ENCODE measurements at regions not wholly inside any gene's neighbourhood (a gene's known extent, or its start where the extent isn't known, plus 50 kb on each side); places are given as distances from the start of the nearest gene placed in this dataset.

DNA sequence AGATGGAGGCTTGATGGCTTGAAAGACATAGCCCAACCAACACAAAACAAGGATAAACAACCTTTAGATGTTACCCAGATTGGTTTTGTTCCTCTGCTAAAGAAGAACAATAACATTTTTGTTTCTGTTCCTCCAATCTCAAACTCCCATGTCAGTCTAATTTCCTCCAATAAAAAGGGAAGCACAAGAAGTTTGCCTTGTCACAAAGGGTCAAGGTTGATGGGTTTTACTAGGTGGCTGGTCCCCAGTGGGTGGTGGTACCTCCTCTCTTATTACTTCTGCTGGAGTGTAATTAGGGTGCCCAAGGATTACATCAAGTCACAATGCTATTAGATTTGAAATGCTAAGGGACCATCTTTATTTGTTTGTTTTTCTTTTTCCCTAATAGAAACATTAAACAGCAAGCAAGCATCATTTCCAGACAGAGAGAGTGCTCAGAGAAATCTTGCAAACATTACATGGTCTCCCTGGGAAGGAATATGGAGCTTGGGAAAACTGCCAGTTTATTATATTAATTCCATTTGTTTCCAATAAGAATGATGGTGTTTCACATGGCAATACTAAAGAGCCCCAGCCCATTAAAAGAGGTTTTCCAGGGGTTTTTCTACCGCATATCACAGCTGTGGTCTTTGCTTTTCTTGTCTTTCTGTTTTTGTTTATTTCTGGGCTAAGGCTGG, 78.3 kb upstream of the AOAH start:
- DNase-seq = no peak

DNA sequence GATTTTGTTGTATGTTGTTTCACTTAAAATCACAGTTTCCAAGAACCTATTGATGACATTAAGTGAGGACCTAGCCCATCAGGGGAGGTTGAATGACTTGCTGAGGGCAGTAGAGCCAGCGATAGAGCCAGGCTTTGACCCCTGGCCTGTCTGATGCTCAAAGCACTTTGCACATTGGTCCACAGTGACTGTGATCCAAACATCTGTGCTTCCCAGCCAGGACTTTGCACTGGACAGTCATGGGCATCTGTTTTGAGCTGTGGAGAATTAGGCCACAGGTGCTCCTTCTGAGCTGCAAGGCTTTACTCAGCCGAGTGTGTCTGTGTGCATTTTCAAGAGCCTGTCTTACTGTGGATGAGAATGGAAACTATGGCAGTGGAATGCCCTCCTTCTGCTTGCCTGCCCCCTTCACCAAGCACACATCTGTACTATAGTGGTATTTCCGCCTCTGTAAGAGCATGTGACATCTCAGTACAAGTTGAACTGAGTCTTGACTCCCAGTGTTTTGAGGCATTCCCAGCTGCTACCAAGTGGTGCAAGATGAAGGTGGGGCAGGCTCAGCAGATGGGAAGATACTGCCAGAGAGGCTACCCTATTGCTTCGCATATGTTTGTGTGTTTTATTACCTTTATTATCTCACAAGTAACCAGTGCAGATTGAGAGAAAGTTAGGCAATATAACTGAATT, 72.7 kb upstream of the AOAH start:
- no peak for DNase-seq

DNA sequence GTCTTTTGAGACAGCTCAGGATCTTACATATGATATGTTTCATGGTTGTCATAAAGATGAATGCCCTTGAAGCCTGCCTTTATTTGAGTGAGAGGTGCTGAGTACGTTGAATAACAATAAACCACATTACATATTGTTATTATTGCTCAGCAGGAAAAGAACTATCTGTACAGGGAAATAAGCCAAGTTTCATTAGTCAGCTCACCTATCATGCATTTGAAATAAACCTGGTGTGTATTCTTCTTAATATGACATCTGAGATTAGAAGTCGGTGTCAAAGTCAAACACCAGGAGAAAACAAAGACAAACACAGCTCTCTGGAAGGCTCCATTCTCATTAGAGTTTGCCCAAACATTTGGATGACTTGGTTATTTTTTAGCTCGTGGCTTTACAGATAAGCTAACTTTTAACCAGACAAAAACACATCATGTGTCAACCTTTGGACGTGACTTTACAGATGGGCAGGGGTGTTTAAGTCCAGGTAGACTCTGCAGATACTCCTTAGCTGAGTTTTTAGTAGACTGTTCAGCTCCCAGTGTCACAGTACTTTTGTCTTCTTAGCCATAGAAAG, 71.2 kb upstream of the AOAH start:
- no peak for DNase-seq

DNA sequence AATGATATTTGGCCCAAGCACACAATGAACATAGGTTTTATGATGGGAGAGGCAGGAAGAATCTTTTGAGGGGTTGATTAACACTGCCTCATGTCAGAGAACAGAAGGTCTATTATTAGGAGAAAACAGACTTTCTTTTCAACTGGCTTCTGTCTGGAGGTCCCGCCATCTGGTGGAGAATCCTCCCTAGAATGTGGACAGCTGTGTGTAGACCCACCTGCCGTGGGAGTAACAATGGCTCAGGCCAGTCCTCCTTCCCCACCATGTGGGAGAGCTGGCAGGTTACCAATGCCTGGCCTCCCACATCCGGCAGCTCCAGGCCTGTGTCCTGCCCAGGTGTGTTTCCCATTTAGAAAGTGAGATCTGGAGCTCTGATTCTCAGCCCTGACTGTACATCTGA, 70.4 kb upstream of the AOAH start:
- no peak for DNase-seq

DNA sequence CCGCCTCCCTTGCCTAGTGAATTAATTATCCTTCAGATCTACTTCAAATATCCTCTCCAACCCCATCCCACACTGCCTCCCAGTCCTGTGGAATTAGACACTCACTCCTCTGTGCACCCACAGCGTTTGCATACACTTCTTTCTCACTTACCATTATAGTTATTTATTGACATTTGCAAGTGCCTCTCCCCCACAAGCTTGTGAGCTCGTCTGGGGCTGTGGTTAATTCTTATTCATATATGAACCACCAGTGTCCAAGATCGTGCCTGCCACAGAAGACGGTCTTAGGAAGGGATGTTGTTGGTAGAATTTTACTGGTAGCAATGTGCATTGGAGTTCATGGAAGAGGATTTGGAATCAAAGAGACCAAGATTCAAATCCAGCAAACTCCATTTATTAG, 68.1 kb upstream of the AOAH start:
- DNase-seq = no peak

DNA sequence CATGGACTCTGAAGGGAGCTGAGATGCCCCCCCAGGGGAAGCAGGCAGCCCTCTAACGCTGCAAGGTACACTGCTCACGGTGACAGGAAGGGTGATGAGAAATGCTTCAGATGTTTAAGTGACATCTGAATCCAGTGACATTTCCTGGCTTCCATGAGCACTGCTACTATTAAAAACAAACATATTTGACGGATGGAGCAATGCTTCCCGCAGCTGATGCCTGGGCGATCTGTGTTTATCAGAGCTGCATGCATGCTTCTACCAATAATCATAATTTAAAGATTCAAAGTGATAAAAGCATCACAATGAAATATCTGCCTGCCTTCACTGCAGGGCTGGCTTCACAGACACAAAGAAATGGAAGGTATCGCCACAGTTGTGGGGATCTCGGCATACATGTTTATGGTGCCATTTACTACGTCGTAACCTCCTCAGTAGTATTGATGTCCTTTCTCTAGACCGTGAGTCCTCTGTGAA, 66.1 kb upstream of the AOAH start:
- no peak for DNase-seq

DNA sequence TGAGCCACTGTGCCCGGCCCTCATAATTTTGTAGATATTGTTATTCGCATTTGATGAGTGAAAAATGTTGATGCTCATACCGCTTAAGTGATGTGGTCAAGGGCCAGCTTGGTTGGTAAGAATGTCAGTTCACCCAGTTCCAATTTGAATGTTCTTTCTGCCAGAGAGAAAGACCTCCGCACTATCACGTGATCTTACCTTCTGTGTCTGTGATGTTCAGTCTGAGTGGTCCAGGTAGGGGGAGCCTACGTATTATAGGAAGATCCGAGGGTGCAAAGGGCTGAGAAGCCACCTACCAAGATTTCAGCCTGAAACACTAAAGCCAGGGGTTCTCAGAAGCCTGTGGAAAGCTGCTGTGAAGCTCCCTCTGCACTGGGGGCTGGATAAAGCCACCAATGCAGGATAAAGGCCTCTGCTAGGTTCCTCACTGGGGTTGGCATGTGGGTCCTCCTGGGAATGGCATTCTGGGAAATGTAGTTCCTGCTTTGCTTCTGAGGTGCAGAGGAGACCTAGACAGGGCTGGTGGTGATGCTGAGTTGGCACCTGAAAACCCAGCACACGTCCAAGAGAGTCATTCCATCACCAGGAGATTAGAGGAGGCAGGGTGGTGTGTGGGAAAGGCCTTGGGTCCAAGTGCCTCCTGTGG, 64.7 kb upstream of the AOAH start:
- DNase-seq = no peak

DNA sequence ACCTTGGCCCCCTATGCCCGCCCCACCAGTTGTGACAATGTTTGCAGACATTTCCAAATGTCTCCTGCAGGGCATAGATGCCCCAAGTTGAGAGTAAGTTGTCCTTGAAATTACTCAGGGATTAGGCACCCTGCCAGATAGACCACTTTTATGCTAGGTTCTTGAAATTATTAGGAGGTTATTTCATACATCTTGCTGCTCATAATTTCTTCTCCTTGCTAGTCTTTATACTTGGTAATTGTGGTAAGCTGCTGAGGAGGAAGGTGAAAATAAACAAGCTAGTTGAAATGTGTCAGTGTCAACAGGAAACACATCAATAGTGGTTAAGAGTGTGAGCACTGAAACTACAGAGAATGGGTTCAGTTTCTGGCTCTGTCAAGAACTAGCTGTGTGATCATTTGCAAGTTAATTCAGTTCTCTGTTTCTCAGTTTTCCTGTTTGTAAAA, 63.7 kb upstream of the AOAH start:
- DNase-seq = no peak

DNA sequence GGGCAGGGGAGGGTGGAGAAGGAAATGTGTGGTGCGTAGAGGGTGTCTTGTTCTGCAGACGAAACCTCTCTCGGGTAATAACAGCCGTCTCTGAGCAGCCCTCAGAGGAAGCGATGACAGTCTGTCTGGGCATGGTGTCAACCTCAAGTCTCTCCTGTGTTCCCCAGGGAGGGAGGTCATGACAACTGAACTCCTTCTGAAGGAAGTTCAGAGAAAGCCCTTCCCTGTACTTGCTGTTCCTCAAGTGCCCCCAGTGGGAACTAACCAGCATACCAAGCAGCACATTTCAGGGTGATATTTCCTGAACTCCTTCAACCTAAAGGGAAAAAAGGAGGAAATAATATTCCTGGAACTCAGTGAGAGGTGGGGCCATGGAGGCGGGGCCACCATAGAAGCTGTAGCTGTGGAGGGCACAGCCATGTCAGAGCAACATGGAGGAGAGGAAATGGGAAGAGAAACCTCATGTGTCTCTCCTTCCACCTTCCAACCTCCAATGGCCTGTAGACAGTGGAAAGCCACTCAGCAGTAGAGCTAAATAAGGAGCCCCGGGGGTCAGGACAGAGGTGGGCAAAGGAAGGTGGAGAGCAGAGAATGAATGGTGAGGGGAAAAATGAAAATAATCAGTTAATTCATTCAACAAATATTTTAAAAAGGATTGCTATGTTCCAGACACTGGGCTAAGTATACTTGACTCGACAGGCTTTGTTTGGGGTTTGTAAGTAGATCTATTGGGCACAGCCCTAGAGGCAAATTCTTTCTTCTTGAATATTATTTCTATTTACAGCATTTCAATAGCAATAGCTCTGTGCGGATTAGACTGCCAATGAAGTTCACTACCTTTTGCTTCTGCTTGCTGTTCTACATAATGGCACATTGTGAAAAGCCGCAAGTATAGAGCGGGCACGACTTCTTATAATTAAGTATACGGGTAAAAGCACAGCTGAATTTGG, 61.0 kb upstream of the AOAH start:
- peak; percentile 7 to 10 for DNase-seq

DNA sequence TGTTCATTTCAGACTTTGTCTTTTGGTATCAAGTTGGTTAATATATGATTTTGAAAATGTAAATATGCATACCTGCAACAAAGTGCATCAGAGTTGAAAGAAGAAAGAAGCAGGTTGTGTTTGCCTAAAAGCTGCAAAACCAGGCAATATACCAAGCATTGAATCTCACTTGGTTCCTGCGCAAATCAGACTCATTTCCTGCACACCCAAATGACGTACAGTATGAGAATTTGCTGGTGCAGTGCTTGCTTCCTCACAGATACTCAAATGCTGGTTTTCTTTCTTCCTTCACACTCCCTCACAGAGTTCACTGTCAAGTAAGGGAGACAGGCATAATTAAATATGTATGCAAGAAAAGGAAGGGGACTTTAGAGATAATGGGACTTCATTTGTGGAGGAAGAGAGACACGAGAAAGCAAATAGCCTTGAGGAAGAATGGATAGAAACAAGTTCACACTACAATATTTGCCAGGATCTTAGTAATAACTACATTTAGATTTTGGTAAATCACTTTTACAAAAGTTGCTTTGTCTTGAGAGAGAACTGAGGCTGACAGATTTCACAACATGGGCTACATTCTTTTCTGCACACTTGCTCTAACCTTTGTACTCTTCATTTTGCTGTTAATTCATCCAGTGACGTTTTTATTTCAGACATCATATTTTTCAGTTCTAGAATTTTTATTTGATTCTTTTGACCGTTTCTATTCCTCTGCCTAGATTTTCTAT, 56.9 kb upstream of the AOAH start:
- DNase-seq = no peak

DNA sequence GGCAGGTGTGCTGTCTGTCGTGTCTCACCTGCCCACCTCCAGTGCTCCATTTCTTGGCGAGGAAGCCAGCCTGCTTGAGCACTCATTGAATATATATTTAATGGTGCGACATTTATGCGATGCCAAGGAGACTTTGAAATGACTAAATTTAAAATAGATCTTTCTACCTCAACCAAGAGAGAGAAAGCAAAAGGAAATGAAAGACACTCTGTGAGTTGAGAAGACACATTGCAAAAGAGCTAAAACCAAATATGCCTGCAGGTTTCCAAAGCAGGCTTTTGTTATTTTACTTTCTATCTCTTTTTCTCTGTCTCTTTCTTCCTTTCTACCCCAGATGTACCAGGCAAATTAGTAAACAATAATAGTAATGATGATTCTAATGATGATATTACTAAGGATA, 53.6 kb upstream of the AOAH start:
- no peak for DNase-seq

DNA sequence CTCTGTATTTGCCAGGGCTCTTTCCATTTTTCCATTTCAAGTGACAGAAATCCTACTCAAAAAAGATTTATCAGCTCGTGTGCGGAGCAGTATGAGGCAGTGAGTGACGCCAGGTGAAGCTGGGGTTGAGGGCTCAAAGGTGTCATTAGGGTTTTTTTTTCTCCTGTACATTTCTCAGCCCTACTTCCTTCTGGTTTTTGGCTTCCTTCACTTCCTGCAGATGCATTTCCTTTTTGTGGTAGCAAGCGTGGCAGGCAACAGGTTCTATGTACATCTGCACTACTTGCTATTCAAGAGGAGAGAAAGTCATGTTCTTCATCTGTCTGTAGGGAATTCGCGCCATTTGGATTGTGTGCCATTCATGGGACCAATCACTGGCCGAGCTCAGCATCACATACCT, 52.8 kb upstream of the AOAH start:
- no peak for DNase-seq

DNA sequence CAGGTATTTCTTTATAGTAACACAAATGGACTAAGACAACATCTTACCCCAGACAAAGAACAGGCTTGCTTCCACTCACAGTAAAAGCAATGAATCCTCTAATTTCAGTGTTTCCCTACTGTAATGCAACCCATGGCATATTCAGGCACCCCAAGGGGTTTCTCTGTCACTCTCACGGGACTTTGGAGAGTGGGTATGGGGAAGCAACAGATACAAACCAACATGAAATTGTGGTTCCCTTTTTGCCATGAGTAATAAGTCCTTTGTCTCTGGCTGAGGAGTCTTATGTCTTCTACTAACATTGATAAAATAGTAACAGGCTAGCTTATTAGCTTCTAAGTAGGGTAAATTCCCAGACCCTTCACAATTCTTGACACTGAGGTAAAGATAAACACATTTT, 51.4 kb upstream of the AOAH start:
- no peak for DNase-seq

DNA sequence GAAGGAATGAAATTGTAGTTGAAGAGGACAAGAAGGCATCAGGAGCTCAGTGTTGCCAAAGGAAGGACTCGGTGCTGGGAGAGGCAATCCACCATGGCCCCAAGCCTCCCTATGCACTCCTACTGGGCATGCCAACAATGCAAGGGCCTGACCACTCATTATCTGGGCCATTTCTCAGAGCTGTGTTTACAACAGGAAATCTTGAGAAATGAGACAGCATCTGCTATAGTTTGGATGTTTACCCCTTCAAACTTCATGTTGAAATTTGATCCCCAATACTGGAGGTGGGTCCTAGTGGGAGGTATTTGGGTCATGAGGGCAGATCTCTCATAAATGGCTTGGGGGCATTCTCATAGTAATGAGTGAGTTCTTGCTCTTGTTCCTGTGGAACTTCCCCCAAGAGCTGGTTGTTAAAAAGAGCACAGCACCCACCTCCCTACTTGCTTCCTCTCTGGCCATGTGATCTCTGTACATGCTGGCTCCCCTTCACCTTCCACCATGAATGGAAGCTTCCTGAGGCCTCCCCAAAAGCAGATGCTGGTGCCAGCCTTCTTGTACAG, 50.8 kb upstream of the AOAH start:
- DNase-seq = no peak
